GM10266 (cell line): ENCODE measurements at regions not wholly inside any gene's neighbourhood (a gene's known extent, or its start where the extent isn't known, plus 50 kb on each side); places are given as distances from the start of the nearest gene placed in this dataset.
A peak's percentile ranks its signal among the peaks of the same experiment; 100 is the strongest.

ENCODE experiments used
- DNase-seq: peaks from one replicate; pipeline ENCODE4 v3.0.0; 2012; ENCODE audit errors: extremely low spot score
- CTCF ChIP-seq: IDR thresholded peaks from 2 replicates; pipeline ENCODE4 v1.5.1; 2012; ENCODE audit warnings: mild to moderate bottlenecking, low read depth; ENCODE audit not compliant: control insufficient read depth, insufficient read depth; ENCODE audit errors: missing control alignments

GRCh38 chr1:168421399-168422004, 122.3 kb downstream of the XCL2 start:
- DNase-seq, result no peak
- no peak for TF ChIP-seq CTCF

GRCh38 chr1:168420177-168420576, 123.6 kb downstream of the XCL2 start:
- no peak for DNase-seq
- TF ChIP-seq CTCF, result no peak

GRCh38 chr1:168419736-168420135, 124.1 kb downstream of the XCL2 start:
- DNase-seq, result no peak
- TF ChIP-seq CTCF, result no peak

- DNase-seq, result no peak
- no peak for TF ChIP-seq CTCF
Observed at GRCh38 chr1:168416220-168416619, 127.6 kb downstream of the XCL2 start.

GRCh38 chr1:168414914-168415313, 128.9 kb downstream of the XCL2 start:
- TF ChIP-seq CTCF, result no peak
- DNase-seq, result no peak

GRCh38 chr1:168410464-168410863, 129.8 kb downstream of the TBX19 start:
- no peak for DNase-seq
- TF ChIP-seq CTCF, result no peak

GRCh38 chr1:168408884-168409283, 128.2 kb downstream of the TBX19 start:
- DNase-seq, result peak; percentile 46
- no peak for TF ChIP-seq CTCF
